ENCODE measurements at regions not wholly inside any gene's neighbourhood (a gene's known extent, or its start where the extent isn't known, plus 50 kb on each side); places are given as distances from the start of the nearest gene placed in this dataset.

DNA sequence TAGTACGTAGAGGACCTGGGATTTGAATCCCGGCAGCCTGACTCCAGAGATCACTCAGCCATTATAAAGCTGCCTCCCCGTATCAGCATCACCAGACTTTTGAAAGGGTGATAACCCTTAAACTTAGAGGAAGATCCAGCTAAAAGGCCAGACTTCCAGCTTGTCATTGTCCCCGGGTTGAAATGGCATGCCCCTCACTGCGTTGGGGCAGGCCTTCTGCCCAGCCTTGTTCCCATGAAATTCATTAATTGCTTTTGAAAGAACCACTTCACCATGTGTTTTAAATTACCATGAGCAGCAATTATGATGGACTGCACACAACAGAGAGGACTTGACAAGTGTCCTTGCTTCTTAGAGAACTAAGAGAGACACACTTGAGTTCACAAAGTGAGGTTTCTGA, 269.6 kb upstream of the CRY1 start:
- Histone ChIP-seq H2BK20ac (ENCODE audit: low read depth, low read length, poor library complexity, severe bottlenecking) (no peak overlapping the region), H3T11ph (ENCODE audit: low read length) (no peak overlapping the region), H2BK15ac (ENCODE audit: low read depth, low read length) (no peak overlapping the region), H3K79me2 (ENCODE audit: insufficient read depth, low read length) (no peaks in the 10 kb centered on the region), H3K9ac (ENCODE audit: extremely low read depth, insufficient read length, low read length) (no peak overlapping the region), H3K4me1 (ENCODE audit: insufficient read depth, low read length) (no peaks in the 10 kb centered on the region; the same call in 1 of the 2 replicates), H3K23ac (ENCODE audit: insufficient read length, low read depth, low read length) (no peak overlapping the region), H3K56ac (ENCODE audit: insufficient read length, low read depth, low read length) (no peak overlapping the region), H4K5ac (ENCODE audit: insufficient read length, low read depth, low read length) (no peak overlapping the region), H2BK120ac (ENCODE audit: low read depth, low read length, poor library complexity, severe bottlenecking) (no peak overlapping the region), H3K4me2 (ENCODE audit: insufficient read depth, insufficient read length, low read length) (no peak overlapping the region), H4K8ac (replicated peaks; ENCODE audit: insufficient read length, low read depth, low read length) (no peak overlapping the region), H3K9me3 (ENCODE audit: control insufficient read depth, low read depth, low read length) (no peaks in the 10 kb centered on the region), H2BK12ac (ENCODE audit: insufficient read length, low read depth, low read length) (no peak overlapping the region), H4K20me1 (ENCODE audit: control insufficient read depth, insufficient read depth, insufficient read length) (no peaks in the 10 kb centered on the region), H3K27ac (ENCODE audit: insufficient read length, low read depth, low read length) (no peak overlapping the region), H2BK5ac (ENCODE audit: insufficient read length, low read length) (no peak overlapping the region), H3K4ac (ENCODE audit: low read depth, low read length) (no peak overlapping the region), H3K27me3 (ENCODE audit: insufficient read depth, low read length) (no peaks in the 10 kb centered on the region), H2AFZ (ENCODE audit: low read length) (no peak overlapping the region), H3K79me1 (ENCODE audit: insufficient read depth, low read depth, low read length, poor library complexity, severe bottlenecking) (no peaks in the 10 kb centered on the region), H3K14ac (ENCODE audit: insufficient read depth, low read length) (no peak overlapping the region), H3K23me2 (ENCODE audit: insufficient read length, low read depth, low read length, poor library complexity, severe bottlenecking) (no peaks in the 10 kb centered on the region), H3K18ac (ENCODE audit: insufficient read length, low read depth, low read length) (no peak overlapping the region), H2AK5ac (ENCODE audit: insufficient read length, low read length) (no peak overlapping the region), H4K91ac (ENCODE audit: insufficient read length, low read depth, low read length) (no peak overlapping the region)
- Mint-ChIP-seq H3K4me3 (no peak overlapping the region), H3K4me1 (peaks cover 4 to 11% of the 10 kb centered on the region in 2 experiments; a peak in 2 of 4 replicates), H3K36me3 (ENCODE audit: insufficient read depth in 1 of 3, low read depth in 3 of 3) (no peaks in the 10 kb centered on the region), H3K27me3 (ENCODE audit: low read depth) (no peaks in the 10 kb centered on the region), H3K9me3 (no peaks in the 10 kb centered on the region), H3K27ac (no peak overlapping the region)
- TF ChIP-seq CTCF (conservative IDR thresholded peaks at IDR 0.05), result no peak
- no peak for DNase-seq
- WGBS (ENCODE audit: extremely low coverage, insufficient read length, low lambda C conversion rate), result no CpG with 5 or more reads among the region's 5 CpGs

Measured in H9 (cell line).